ENCODE measurements at regions not wholly inside any gene's neighbourhood (a gene's known extent, or its start where the extent isn't known, plus 50 kb on each side); places are given as distances from the start of the nearest gene placed in this dataset.

DNA sequence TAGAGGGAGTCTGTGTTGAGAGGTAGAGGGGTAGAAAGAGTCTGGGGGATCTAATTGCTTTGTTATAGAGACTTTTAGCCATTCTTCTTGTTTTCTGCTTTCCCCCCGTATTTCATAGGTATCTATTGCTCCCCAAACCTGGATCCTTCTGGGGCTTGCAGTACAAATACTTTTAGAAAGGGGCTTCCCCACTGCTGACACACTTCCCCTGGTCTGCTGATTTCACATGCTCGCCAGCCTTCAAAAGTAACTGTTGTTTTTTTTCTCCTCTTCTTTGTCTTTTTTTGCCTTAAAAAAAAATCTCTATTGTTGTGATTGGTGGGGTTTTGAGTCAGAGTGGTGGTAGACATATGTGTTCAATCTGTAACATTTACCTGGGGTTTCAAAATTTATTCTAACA lies 300.6 kb upstream of the AZI2 start:
- no peak for DNase-seq

DNA sequence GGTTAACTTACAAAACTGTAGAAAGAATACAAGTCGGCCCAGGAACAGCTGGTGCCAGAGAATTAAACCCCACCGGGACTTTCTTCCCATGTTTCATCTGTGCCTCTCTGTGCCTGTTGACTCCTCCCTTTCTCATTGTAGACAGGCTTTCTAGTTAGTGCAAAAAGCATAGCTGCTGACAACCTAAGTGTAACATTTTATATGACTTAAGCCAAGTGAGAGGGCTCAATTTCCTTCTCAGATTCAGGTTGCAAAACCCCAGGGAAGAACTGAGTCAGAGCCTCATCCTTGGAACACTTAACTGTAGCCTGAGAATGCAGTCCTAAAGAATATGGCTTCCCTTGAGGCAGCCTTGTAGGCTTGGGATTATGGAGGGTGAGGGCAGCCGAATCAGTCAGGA lies 302.5 kb upstream of the AZI2 start:
- no peak for DNase-seq

DNA sequence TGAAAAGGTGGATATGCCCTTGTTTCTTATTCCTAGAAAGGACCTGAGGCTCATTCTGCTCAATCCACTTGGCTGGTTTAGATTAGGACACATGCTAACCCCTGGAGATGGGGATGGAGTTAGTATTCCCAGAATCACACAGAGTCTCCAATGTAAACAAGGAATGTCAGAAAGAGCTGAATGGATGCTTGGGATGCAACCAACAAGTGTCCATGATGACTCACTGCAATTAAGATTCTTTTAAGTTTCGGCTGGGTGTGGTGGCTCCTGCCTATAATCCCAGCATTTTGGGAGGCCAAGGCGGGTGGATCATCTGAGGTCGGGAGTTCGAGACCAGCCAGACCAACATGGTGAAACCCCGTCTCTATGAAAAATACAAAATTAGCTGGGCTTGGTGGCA lies 315.5 kb upstream of the AZI2 start:
- no peak for DNase-seq

DNA sequence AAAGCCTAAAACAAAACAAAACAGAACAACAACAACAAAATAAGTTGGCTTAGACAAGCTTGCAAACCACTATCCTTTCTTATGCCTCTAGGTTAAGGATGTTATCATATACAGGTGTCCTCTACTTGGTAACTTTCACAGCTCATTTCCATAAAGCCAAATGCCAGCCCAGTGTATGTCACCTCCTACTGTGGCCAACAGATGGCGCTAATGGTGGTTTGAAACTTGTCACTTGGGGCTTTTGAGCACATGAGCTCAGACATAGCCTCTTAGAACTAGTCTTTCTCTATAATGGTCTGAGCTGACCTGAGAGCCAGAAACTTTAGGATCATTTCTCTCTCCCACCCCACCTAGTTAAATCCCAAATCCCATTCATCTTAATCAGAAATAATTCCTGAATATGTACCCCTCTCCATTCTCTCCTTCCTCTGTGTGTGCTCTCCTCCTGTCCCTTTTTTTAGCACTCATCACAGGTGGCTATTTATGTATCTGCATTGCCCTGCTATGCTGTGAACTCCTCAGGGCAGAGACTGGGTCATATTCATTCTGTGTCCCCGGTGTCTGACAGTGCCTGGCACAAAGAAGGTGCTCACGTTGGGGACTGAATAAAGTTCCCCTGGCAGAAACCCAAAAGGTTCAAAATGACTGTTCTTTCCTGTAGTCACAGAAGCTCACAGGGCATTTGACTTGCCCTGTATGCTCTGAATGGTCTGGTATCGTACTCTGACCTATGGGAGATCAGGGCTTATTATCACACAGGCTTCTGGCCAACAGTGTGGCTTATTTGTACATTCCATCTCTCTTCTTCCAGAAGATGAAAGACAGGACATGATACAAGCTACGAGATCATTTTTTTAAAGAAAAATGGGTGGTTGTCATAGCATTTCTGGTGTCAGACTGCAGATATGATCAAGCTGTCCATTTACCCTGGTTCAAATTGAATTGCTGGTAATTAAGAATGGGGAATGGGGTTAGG lies 319.3 kb upstream of the AZI2 start:
- DNase-seq, result peak; percentile 49 to 52

DNA sequence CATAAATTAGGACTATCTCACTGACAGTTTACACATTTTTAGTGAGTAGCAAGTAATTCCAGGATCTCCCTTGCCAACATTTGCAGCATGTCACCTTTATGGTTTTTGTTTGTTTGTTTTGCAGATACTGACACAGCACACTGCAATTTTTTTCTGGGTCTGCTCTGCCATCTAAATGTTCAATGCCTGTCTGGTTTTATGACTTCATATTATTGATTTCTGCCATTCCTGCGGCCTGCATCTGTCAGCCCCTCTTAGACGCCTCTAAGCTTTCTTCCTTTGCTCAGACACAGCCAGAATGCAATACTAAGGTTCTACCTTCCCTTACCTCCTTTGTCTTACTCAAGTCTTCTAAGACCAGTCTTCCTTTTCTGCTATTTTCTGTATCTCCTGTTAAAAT lies 321.2 kb upstream of the AZI2 start:
- DNase-seq, result no peak

DNA sequence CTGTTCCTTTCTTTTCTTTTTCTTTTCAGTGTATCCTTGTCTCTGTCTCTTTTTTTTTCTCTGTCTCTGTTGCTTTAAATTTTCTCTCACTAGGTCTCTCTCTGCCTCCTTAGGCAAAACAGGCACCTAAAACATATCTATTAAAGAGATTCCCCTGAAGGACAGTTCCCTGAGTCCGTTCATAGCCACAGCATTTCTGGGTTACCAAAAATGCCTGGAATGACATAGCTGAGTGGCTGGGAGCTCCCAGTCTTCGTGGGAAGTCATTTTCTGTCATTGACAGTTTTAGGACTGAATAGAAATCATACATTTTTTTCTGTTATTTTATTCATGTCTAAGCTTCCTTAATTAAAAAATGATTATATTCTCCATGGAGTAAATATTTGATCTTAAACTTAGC lies 323.8 kb upstream of the AZI2 start:
- no peak for DNase-seq

DNA sequence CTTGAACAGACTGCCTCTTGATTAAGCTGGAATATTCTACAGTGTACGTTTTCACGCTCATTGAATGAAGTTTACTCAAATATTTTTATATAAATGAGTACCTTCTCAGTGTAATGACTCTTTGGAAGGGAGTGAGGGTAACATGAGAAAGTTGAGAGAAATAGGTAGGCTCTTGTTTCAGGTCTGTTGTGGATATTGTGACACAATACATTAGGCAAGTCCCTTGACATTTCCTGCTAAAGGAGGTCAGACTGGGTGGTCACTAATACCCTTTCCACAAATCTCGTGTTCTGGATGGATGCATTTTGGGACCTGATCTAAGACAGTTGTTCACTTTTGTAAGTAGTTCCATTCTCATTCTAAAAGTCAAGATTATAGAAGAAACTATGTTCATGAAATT lies 324.8 kb upstream of the AZI2 start:
- no peak for DNase-seq

DNA sequence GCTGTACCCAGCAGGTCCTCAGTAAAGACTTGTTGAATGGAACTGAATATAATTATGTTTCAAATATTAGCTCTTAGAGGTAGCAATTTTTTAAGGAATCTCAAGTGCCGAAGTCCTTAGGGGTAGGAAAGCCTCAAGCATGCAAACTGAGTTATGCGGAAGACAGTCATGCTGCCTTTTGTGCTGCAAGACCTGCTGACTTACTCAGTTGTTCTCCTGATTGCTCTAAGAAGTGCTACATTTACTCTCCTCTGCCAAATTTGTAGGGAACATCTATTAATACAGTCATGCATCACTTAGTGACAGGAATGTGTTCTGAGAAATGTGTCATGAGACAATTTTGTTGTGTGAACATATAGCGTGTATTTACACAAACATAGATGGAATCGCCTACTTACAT lies 325.6 kb upstream of the AZI2 start:
- no peak for DNase-seq

DNA sequence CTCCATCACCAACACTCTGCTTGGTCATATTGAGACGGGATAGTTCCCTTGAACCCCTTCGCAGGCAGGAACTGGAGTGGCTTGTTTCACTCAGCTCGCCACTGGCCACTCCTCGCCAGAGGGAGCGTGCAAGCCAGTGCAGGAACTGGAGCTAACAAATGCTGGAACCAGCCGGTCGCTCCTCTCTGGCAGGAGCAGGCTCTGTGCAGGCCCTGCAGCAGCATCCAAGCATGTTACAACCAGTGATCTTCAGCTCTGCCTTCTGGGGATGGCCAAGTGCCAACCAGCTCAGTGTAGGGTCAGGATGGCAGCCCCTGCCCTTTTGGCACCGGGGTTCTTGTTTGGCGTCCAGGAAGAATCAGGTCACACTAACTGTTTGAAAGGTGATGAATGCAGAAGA lies 329.0 kb upstream of the AZI2 start:
- no peak for DNase-seq

DNA sequence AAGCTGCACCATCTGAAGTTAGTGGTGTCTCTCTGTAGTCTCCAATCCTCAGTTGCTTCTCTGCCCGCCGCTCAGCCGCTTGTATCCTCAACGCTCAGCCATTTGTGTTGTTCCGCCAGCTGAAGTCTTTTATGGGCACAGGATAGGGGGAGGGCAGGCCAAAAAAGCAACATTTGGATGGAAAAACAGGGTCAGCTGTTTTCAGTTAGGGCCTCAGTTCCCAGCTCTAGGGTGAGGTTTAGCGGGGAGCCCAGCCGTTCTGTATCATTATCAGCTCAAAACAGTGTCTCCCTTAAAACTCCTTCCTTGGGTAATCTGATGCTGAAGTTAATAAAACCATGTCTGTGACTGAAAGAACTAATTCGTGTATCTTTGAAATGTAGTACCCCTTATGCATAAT lies 329.5 kb upstream of the AZI2 start:
- DNase-seq, result no peak

DNA sequence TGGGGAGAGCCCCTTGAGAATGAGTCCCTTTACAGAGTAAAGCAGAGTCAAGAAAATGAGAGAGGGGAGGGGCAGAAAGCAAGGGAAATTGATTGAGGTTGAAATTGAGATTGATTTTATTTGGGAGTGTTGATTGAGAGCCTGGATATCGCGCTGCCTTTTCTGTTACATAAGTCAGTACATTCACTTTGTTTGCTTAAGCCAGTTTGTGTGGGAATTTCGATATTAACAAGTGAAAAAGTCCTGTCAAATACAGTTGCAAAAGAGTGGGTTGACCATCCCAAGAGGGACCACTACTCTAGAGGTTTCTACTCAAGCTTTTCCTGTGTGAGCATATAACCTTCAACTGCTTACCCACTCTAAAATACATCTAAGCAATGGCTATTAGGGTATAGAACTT lies 331.4 kb upstream of the AZI2 start:
- no peak for DNase-seq

DNA sequence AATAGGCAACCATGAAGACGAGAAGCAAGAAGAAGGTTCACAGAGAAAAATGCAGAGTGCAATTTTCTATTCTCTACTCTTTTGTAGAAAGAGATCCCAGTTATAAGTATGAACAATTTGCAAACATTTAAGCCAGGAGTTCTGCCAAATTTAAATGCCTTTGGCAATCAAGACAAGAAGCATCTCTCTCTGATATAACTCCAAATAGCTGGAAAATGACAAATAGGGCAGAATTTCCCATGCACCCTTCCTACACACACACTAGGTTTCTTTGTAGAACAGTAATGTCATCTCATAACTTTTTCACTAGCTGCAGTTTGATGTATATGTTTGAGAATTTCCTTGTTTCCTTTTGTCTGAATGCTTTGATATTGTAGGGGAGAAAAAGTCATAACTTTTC lies 333.5 kb upstream of the AZI2 start:
- DNase-seq, result no peak

DNA sequence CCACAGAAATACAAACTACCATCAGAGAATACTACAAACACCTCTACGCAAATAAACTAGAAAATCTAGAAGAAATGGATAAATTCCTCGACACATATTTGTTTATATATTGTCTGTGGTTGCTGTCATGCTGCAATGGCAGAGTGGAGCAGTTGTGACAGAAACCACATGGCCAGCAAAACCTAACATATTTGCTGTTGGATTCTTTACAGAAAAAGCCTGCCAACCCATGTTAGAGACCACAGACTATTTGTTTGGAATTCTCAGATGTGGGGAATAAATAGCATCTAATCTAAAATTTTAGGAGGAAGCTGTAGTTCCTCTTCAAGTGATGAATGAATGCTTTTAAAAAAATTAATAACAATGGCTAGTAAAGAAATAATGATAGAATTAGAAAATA lies 341.6 kb upstream of the AZI2 start:
- DNase-seq, result no peak

DNA sequence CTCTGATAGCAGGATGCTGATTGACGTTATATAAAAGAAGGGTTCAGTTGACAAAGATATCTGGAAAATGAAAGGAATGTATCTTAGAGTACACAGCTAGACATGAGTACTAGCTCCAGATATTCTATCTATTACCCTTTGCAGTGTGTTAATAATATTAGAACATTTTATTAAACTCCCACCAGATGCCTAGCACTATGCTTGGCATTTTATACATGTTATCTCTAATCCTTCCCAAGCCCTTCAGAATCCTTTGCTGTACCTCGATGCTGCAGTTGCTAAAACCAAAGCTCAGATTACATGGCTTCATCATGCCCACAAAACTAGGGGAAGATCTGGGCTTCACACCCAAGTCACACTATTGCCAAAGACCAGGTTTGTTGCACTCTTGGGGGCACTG lies 350.1 kb upstream of the AZI2 start:
- DNase-seq, result no peak

DNA sequence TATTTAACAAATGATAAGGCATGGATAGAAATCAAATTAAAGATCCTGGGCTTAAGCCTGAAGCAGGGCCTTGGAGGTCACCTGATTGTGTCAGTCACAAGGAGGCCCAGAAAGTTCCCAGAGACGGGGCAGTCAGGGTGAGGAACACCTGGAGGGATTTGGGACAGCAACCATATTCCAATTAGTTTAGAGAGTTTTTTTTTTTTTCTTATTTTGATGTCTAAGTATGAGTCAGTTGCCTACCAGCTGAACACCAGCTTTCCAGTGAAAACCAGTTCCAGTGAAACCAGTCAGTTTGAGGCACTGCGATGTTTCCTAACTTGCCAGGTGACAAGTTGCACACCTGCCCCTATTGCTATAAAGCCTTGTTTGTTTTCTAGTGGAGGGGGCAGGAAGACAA lies 350.7 kb upstream of the AZI2 start:
- DNase-seq, result no peak

DNA sequence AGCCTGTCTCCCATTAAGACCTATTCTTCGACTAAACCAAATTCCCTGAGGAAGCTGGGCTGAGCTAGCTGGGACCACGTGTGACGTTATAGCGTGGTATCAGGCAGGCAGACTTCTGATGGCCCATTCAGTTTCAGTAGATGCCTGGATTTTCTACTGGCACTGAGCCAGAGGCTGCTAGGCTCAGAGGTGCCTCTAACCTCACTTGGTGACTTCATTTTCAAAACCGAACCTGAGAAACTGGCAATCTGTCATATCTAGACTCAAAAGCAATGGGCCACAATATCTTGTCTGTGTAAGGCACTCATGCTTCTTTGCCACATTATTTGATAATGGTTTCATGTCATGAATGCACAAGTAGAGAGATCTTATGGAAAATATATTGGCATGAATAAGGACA lies 352.1 kb upstream of the AZI2 start:
- no peak for DNase-seq

DNA sequence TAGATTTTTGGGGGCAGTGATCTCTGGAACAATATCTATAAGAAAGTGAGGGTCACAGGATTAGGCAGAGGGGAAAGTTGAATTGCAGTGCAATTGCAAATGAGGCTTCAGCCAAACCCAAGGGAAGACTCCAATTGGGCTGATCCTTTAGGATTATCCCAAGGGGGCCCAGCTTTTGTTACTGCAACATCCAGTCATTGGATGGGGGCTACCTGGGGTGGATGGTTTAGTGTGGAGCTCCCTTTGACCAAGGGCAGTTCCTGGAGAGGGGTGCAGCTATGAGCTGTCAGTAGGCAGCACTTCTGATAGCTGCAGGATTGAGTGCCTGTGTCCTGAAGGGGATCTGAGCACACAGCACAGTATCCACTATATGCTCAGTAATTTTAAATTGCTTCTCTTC lies 355.2 kb upstream of the AZI2 start:
- DNase-seq, result no peak

DNA sequence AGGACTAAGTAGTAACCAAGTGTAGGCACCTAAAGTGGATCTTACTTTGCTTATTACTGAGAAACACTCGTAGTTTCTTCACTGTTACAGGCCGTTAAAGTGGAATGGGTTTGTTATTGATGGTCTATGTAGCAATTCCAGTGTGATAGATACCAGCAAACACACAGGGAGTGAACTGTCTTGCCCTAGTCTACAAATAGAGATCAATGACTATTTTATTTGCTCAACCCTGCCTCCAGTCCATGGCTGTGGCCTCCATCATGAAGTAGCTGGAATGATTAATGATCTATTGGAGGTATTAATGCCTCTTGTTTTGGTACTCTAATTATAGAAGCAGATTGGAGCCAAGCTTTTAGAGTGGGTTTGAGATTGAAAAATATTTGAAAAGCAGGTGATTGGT lies 362.7 kb upstream of the AZI2 start:
- DNase-seq, result no peak

DNA sequence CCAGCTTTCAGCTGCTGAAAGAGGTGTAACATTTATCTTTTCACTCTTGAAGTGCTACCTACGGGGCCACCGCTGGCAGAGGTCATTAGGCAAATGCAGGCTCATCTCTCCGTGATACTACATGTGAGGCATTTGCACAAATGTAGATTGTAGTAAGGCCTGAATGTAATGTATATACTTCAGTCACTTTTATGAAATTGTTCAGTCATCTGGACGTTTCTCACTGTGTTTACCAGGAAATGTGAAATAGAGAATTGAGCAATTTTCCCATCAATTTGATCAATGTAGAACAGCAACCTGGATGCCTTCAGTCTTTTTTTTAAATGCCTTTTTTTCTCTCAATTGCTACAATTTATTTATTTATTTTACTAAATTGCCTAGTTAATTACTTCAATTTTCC lies 368.3 kb upstream of the AZI2 start:
- DNase-seq, result no peak

DNA sequence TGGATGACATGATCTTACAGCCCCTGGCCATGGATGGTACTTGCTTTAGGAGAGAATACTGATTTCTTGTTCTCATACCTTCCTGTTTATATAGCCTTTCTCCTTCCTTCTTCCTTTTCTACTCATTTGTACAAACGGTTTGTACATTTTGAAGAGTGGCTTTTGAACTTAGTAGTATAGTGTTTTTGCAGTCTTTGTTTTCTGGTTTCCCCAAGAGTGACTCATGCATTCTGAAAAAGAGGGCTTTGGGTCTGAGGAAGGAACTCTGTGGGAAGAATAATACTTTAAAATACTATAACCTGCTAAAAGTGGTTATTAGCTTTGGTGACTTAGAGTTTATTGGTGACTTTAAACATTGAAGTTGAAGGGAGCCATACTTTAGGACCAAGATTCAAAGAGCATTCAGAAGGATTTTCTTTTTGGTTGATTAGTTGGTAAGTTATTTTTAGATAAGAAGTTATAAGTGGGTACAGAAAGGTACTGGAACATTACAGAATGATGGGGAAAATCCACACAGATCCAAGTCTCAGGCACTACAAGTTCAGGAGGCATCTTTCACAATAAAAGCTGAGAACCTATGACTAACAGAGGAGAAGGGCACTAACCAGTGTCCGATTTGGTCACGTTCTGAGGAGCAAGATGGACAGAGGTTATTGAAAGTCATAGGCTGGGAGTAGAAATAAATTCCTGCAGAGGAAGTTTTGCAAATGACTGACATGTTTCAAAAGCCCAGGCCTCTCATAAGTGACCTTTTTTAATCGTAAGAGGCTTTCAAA lies 369.6 kb upstream of the AZI2 start:
- DNase-seq, result no peak

DNA sequence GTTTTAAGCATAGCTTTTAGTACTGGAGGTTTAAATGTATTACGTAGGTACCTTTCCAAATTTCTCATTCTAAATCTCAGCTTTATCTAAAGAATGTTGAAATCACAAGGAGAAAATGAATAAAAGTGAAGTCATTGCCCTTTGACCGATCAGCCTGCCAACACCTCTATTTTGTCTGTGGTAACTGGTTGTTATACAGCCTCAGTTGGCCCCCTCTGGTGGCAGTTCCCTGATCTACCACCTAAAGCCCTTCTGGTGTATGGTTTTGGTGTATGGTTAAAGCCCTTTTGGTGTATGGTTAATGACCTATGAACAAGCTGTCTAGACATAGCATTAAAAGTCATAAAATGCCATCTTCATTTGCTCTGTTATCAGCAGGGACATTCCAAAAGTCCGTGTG lies 378.2 kb upstream of the AZI2 start:
- no peak for DNase-seq

DNA sequence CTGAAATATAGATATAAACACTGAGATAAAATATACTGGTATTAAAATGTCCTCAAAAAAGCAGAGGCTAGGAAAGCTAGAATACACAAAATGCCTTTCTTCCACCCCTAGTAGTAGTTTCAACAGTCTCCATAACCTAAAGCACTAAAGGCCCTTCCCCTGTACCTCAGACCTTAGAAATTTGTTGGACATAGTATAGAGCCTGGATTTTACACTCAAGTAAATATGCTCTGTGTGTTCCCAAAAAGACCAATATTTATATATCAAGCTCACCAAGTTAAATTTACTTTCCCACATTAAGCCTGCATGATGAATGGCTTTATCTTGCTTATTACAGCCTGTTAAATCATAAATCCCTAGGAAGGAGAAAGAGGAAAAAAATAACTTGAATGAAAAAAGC lies 378.7 kb upstream of the AZI2 start:
- no peak for DNase-seq

DNA sequence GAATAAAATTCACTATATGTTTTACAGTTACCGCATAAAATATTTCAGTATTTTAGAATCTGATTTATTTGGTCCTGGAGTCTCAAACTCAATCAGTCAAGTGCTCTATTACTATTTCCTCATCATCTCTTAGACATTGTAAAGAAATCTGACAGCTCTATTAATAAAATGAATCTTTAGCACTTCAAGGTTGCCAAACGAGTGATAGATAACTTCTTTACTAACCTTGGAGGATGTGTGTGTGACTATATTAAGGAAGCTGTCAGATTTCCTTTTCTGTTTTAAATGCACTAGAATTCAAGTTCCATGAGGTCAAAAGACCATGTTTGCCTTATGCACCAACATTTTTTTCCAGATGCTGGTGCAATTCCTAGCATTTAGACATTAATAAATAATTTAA lies 389.8 kb upstream of the AZI2 start:
- no peak for DNase-seq

DNA sequence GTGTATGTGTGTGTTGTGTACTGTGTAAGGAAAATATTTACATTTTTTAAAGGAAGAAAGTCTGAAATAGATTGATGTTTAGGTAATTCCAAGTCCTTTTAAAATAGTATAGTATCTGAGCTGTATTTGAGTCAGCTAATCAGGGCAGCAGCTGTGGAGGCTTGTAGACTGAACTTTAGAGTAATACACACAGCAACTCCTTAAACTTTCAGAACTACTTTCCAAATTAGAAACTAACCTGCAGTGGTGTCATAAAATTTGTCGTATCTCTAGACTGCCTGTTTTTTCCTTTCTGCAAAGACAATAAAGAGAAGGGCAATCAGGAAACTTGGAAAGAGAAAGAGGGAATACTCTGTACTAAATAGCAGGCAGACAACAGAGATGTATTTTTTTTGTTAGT lies 391.0 kb upstream of the AZI2 start:
- DNase-seq, result no peak
